Upper lobe of right lung (tissue), 1 donor: ENCODE measurements at regions not wholly inside any gene's neighbourhood (a gene's known extent, or its start where the extent isn't known, plus 50 kb on each side); places are given as distances from the start of the nearest gene placed in this dataset.

Experiments
- ATAC-seq: fragments of 200-7000 bp; cut with Tn5 transposase; one replicate; pipeline ENCODE4 v1.9.1; 2020; ENCODE audit warnings: mild to moderate bottlenecking, moderate library complexity
- DNase-seq: peaks from one replicate; pipeline ENCODE4 v3.0.0-alpha.2; 2020
- H3K27ac ChIP-seq: fragments of 200-600 bp; one replicate; pipeline ENCODE4 v1.8.0; 2022
- H3K27me3 ChIP-seq: fragments of 200-600 bp; one replicate; pipeline ENCODE4 v1.8.0; 2022; ENCODE audit warnings: mild to moderate bottlenecking
- H3K36me3 ChIP-seq: fragments of 200-600 bp; one replicate; pipeline ENCODE4 v1.8.0; 2022
- H3K4me1 ChIP-seq: fragments of 200-600 bp; one replicate; pipeline ENCODE4 v1.8.0; 2022
- H3K4me3 ChIP-seq: fragments of 200-600 bp; one replicate; pipeline ENCODE4 v1.8.0; 2022; ENCODE audit warnings: mild to moderate bottlenecking
- H3K9me3 ChIP-seq: fragments of 200-600 bp; one replicate; pipeline ENCODE4 v1.8.0; 2022
- intact Hi-C: fragments of 100-400 bp; cut with DNase I; formaldehyde crosslinking; loops from one replicate; pipeline ENCODE4 v1.11.0; 2022
- TF ChIP-seq, protein P1 (sequence below): fragments of 200-600 bp; IDR thresholded peaks from one replicate; pipeline ENCODE4 v1.8.0; 2022; ENCODE audit warnings: antibody characterized with exemption
- donor health status: DM: no; HTN: yes; CAD: no; lungs with severe emphysema.

DNA sequence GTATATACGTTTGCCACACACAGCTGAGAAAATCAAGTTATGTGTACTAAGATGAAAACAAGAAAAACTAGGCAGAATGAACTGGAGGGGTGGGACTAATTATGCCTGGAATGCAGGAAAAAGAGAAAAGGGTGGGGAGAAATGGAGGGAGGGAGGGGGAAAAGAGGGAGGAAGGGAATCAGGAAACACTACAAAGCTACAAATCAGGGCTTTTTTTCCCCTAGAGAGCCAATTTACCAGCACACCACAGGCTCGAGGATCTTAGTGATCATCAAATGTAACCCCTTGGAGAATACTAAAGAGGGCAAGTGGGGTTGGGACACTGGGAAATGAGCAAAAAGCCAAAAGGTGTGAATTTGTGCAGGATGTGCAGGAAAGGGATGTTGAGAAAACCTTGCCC, 451.9 kb downstream of the SMARCA1 start:
- ATAC-seq (no peak), DNase-seq (no peak)
- Histone ChIP-seq H3K27me3 (no peaks in the 10 kb centered on the region), H3K4me3 (no peak overlapping the region), H3K36me3 (no peaks in the 10 kb centered on the region), H3K9me3 (no peaks in the 10 kb centered on the region), H3K27ac (no peak overlapping the region), H3K4me1 (no peaks in the 10 kb centered on the region)
- intact Hi-C loops, result no loop called here
- TF ChIP-seq, protein P1, sequence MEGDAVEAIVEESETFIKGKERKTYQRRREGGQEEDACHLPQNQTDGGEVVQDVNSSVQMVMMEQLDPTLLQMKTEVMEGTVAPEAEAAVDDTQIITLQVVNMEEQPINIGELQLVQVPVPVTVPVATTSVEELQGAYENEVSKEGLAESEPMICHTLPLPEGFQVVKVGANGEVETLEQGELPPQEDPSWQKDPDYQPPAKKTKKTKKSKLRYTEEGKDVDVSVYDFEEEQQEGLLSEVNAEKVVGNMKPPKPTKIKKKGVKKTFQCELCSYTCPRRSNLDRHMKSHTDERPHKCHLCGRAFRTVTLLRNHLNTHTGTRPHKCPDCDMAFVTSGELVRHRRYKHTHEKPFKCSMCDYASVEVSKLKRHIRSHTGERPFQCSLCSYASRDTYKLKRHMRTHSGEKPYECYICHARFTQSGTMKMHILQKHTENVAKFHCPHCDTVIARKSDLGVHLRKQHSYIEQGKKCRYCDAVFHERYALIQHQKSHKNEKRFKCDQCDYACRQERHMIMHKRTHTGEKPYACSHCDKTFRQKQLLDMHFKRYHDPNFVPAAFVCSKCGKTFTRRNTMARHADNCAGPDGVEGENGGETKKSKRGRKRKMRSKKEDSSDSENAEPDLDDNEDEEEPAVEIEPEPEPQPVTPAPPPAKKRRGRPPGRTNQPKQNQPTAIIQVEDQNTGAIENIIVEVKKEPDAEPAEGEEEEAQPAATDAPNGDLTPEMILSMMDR, result no peak

DNA sequence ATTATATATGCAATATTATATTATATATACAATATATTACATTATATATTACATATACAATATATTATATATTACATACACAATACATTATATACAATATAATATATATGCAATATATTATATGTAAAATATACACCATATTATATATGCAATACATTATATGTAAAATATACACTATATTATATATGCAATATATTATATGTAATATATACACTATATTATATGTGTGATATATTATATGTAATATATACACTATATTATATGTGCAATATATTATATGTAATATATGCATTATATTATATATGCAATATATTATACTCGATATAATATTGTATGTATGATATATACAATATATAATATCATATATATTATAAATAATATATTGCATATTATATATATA, 457.4 kb downstream of the SMARCA1 start:
- no peaks in the 10 kb centered on the region for H3K4me1 ChIP-seq
- no peak overlapping the region for H3K27ac ChIP-seq
- no peak overlapping the region for H3K4me3 ChIP-seq
- ATAC-seq (no peak), DNase-seq (no peak)
- no peaks in the 10 kb centered on the region for H3K36me3 ChIP-seq
- H3K27me3 ChIP-seq, result no peaks in the 10 kb centered on the region
- intact Hi-C loops, result no loop called here
- TF ChIP-seq, protein P1, result no peak
- no peaks in the 10 kb centered on the region for H3K9me3 ChIP-seq

DNA sequence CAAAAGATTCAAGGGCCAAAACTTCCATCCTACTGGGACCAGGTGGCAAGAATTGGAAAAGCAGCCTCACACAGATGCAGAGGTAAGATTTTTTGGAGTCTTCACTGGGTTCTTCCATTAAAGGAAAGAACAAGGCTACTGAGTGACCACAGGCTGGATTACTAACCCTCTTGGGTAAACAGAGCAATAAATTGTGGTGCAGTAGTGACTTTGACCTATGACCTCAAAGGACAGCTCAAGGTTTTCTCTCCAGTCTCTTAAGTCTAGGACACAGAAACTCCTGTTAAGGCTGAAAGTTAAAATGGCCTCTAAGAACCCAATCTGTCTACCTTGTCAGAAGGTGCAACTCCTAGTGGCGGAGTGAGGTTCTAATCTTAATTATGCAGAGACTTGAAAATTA, 464.9 kb downstream of the SMARCA1 start:
- no peaks in the 10 kb centered on the region for H3K9me3 ChIP-seq
- TF ChIP-seq, protein P1, result no peak
- no peak overlapping the region for H3K4me3 ChIP-seq
- no peaks in the 10 kb centered on the region for H3K4me1 ChIP-seq
- H3K27me3 ChIP-seq, result no peaks in the 10 kb centered on the region
- intact Hi-C loops, result no loop called here
- ATAC-seq (no peak), DNase-seq (no peak)
- H3K27ac ChIP-seq, result no peak overlapping the region
- no peaks in the 10 kb centered on the region for H3K36me3 ChIP-seq

DNA sequence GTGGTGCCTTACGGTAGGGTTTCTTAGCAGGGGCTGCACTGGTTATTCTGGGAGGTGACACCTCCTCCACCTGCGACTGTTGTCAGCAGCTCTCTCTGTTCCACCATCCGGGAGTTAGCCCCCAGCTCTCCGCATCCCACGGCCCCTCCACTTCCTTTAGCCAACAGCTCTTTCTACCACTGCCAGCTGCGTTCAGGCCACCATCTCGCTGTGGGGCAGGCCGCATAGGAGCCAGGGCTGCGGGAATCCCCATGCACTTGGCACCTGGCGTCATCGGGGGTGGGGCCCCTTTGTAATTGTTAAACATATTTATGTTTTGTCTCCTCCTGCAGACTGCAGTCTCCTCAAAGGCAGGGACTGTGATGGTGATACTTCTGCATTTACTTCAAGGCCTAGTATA, 480.2 kb downstream of the SMARCA1 start:
- Histone ChIP-seq H3K27ac (no peak overlapping the region), H3K4me3 (no peak overlapping the region), H3K36me3 (no peaks in the 10 kb centered on the region), H3K4me1 (no peaks in the 10 kb centered on the region), H3K9me3 (no peaks in the 10 kb centered on the region), H3K27me3 (no peaks in the 10 kb centered on the region)
- DNase-seq (no peak), ATAC-seq (no peak)
- TF ChIP-seq, protein P1, result no peak
- intact Hi-C loops, result no loop called here

DNA sequence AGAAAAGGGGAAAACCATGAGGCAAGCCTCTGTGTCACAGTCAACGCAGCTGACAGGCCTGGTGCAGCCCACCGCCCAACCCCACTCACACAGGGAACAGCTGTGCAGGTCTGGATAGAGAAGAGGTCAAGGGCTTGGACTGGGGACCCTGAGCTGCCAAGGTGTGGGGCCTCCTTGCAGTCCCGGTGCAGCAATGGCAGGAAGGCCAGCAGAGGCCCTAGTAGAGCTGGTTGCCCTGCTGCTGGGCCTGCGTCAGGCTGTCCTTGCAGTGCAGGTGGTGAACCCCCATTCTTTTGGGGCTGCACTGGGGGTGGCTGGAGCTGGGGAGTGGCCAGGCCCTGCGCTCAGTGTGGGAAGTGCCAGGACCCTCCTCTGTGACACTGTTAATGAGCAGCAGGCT, 482.0 kb downstream of the SMARCA1 start:
- Histone ChIP-seq H3K36me3 (no peaks in the 10 kb centered on the region), H3K27ac (no peak overlapping the region), H3K9me3 (no peaks in the 10 kb centered on the region), H3K27me3 (no peaks in the 10 kb centered on the region), H3K4me3 (no peak overlapping the region), H3K4me1 (no peaks in the 10 kb centered on the region)
- TF ChIP-seq, protein P1, result no peak
- intact Hi-C loops, result no loop called here
- DNase-seq, result no peak
- ATAC-seq, result no peak

DNA sequence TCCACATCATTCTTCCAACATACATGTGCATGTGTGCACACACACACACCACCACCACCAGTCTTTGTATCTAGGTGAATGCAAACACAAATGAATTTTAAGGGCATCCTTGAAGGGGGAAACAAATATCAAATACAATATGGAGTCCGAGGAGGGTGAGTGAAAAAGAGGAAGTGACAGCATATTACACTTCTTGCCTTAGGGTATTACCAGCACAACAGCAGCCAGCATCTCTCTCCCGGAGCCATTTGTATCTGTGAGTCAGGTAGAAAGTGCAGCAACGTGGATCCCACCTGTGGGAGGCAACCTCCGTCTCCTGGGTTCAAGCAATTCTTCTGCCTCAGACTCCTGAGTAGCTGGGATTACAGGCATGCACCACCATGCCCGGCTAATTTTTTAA, 483.2 kb downstream of the SMARCA1 start:
- ATAC-seq (no peak), DNase-seq (no peak)

More for the DNA sequence above, 483.2 kb downstream of the SMARCA1 start:
- Histone ChIP-seq H3K36me3 (no peaks in the 10 kb centered on the region), H3K4me1 (no peaks in the 10 kb centered on the region), H3K4me3 (no peak overlapping the region), H3K27me3 (no peaks in the 10 kb centered on the region), H3K27ac (no peak overlapping the region), H3K9me3 (no peaks in the 10 kb centered on the region)
- intact Hi-C loops, result no loop called here
- TF ChIP-seq, protein P1, result no peak
